ENCODE measurements at regions not wholly inside any gene's neighbourhood (a gene's known extent, or its start where the extent isn't known, plus 50 kb on each side); places are given as distances from the start of the nearest gene placed in this dataset.

- Histone ChIP-seq H3K9me3 (ENCODE audit: low read length) (no peaks in the 10 kb centered on the region), H3K27me3 (ENCODE audit: insufficient read depth, low read length) (no peaks in the 10 kb centered on the region), H2AFZ (ENCODE audit: low read depth, low read length) (no peak overlapping the region), H3K4me3 (ENCODE audit: low read length) (no peak overlapping the region), H3K36me3 (ENCODE audit: insufficient read depth, low read length) (no peaks in the 10 kb centered on the region), H3K4me1 (ENCODE audit: insufficient read depth, low read length) (no peaks in the 10 kb centered on the region)
Observed at GRCh38 chr18:71887509-71887908, 656.6 kb downstream of the CBLN2 start.

- Histone ChIP-seq H3K36me3 (ENCODE audit: insufficient read depth, low read length) (no peaks in the 10 kb centered on the region), H3K9me3 (ENCODE audit: low read length) (no peaks in the 10 kb centered on the region), H3K4me1 (ENCODE audit: insufficient read depth, low read length) (no peaks in the 10 kb centered on the region)
Observed at GRCh38 chr18:71878226-71878625, 665.9 kb downstream of the CBLN2 start.

GRCh38 chr18:71873695-71874094, 670.4 kb downstream of the CBLN2 start:
- Histone ChIP-seq H3K36me3 (ENCODE audit: insufficient read depth, low read length) (no peaks in the 10 kb centered on the region), H3K27me3 (ENCODE audit: insufficient read depth, low read length) (no peaks in the 10 kb centered on the region), H3K4me1 (ENCODE audit: insufficient read depth, low read length) (no peaks in the 10 kb centered on the region), H3K9me3 (ENCODE audit: low read length) (no peaks in the 10 kb centered on the region), H3K4me3 (ENCODE audit: low read length) (no peak overlapping the region), H2AFZ (ENCODE audit: low read depth, low read length) (no peak overlapping the region)

More at GRCh38 chr18:71878226-71878625, 665.9 kb downstream of the CBLN2 start:
- Histone ChIP-seq H2AFZ (ENCODE audit: low read depth, low read length) (no peak overlapping the region), H3K27me3 (ENCODE audit: insufficient read depth, low read length) (no peaks in the 10 kb centered on the region), H3K4me3 (ENCODE audit: low read length) (no peak overlapping the region)

GRCh38 chr18:71865888-71866287, 678.3 kb downstream of the CBLN2 start:
- H3K9me3 ChIP-seq (ENCODE audit: low read length): no peaks in the 10 kb centered on the region
- H3K4me3 ChIP-seq (ENCODE audit: low read length): no peak overlapping the region
- H3K27me3 ChIP-seq (ENCODE audit: insufficient read depth, low read length): no peaks in the 10 kb centered on the region
- H2AFZ ChIP-seq (ENCODE audit: low read depth, low read length): no peak overlapping the region
- no peaks in the 10 kb centered on the region for H3K4me1 ChIP-seq (ENCODE audit: insufficient read depth, low read length)
- H3K36me3 ChIP-seq (ENCODE audit: insufficient read depth, low read length): no peaks in the 10 kb centered on the region

- Histone ChIP-seq H2AFZ (ENCODE audit: low read depth, low read length) (no peak overlapping the region), H3K4me3 (ENCODE audit: low read length) (no peak overlapping the region), H3K36me3 (ENCODE audit: insufficient read depth, low read length) (no peaks in the 10 kb centered on the region), H3K27me3 (ENCODE audit: insufficient read depth, low read length) (no peaks in the 10 kb centered on the region), H3K4me1 (ENCODE audit: insufficient read depth, low read length) (no peaks in the 10 kb centered on the region), H3K9me3 (ENCODE audit: low read length) (peaks cover 5% of the 10 kb centered on the region)
Observed at GRCh38 chr18:71850602-71851001, 693.5 kb downstream of the CBLN2 start.

GRCh38 chr18:71849407-71849806, 694.7 kb downstream of the CBLN2 start:
- no peaks in the 10 kb centered on the region for H3K4me1 ChIP-seq (ENCODE audit: insufficient read depth, low read length)
- no peak overlapping the region for H3K4me3 ChIP-seq (ENCODE audit: low read length)
- no peak overlapping the region for H2AFZ ChIP-seq (ENCODE audit: low read depth, low read length)
- peaks cover 5% of the 10 kb centered on the region for H3K9me3 ChIP-seq (ENCODE audit: low read length)
- H3K27me3 ChIP-seq (ENCODE audit: insufficient read depth, low read length): no peaks in the 10 kb centered on the region
- no peaks in the 10 kb centered on the region for H3K36me3 ChIP-seq (ENCODE audit: insufficient read depth, low read length)

DNA sequence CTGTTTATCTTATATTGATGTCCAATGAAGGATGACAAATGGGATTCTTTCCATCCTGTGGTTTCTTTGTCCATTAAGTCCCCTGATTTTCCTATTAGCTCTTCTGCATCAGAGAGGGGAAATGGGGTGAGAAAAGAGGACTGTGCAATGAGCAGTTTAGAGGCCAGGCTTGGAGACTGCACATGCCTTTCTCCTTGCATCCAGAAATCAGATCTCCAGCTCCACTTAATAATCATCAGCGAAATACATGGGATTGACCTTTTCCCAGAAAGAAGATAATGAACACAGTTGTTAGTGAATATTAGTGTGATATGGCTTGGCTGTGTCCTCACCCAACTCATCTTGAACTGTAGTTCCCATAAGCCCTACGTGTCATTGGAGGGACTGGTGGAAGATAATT, 697.4 kb downstream of the CBLN2 start:
- Histone ChIP-seq H3K27me3 (ENCODE audit: insufficient read depth, low read length) (no peaks in the 10 kb centered on the region), H3K9me3 (ENCODE audit: low read length) (peaks cover 5% of the 10 kb centered on the region), H2AFZ (ENCODE audit: low read depth, low read length) (no peak overlapping the region), H3K4me1 (ENCODE audit: insufficient read depth, low read length) (no peaks in the 10 kb centered on the region), H3K36me3 (ENCODE audit: insufficient read depth, low read length) (no peaks in the 10 kb centered on the region), H3K4me3 (ENCODE audit: low read length) (no peak overlapping the region)

- H2AFZ ChIP-seq (ENCODE audit: low read depth, low read length): no peak overlapping the region
- no peaks in the 10 kb centered on the region for H3K4me1 ChIP-seq (ENCODE audit: insufficient read depth, low read length)
- H3K36me3 ChIP-seq (ENCODE audit: insufficient read depth, low read length): no peaks in the 10 kb centered on the region
- H3K9me3 ChIP-seq (ENCODE audit: low read length): peaks cover 5% of the 10 kb centered on the region
- no peak overlapping the region for H3K4me3 ChIP-seq (ENCODE audit: low read length)
- H3K27me3 ChIP-seq (ENCODE audit: insufficient read depth, low read length): no peaks in the 10 kb centered on the region
Observed at GRCh38 chr18:71844814-71845213, 699.3 kb downstream of the CBLN2 start.

DNA sequence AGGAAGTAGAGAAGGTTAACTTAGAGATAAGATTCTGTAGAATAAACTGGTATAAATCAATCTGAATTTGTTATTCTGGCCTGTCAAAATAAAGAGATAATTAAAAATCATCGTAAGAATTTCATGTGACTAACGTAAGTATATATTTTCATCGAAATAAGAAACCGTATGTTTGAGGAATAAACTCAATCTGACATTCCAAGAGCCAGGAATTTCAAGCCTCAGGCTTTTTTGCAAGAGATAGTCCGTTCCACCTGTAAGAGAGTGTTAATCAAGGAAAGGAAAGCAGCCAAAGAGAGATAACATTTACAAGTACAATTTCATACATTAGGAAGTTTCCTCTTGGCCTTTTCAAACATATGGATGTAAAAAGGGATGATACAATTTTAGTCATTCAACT, 701.5 kb downstream of the CBLN2 start:
- H3K36me3 ChIP-seq (ENCODE audit: insufficient read depth, low read length): no peaks in the 10 kb centered on the region
- H2AFZ ChIP-seq (ENCODE audit: low read depth, low read length): no peak overlapping the region
- no peaks in the 10 kb centered on the region for H3K27me3 ChIP-seq (ENCODE audit: insufficient read depth, low read length)
- H3K4me3 ChIP-seq (ENCODE audit: low read length): no peak overlapping the region
- no peaks in the 10 kb centered on the region for H3K9me3 ChIP-seq (ENCODE audit: low read length)
- H3K4me1 ChIP-seq (ENCODE audit: insufficient read depth, low read length): no peaks in the 10 kb centered on the region

GRCh38 chr18:71837547-71837946, 706.6 kb downstream of the CBLN2 start:
- no peak overlapping the region for H2AFZ ChIP-seq (ENCODE audit: low read depth, low read length)
- H3K4me1 ChIP-seq (ENCODE audit: insufficient read depth, low read length): no peaks in the 10 kb centered on the region
- H3K27me3 ChIP-seq (ENCODE audit: insufficient read depth, low read length): no peaks in the 10 kb centered on the region
- H3K36me3 ChIP-seq (ENCODE audit: insufficient read depth, low read length): no peaks in the 10 kb centered on the region
- H3K9me3 ChIP-seq (ENCODE audit: low read length): no peaks in the 10 kb centered on the region
- no peak overlapping the region for H3K4me3 ChIP-seq (ENCODE audit: low read length)

- Histone ChIP-seq H3K4me1 (ENCODE audit: insufficient read depth, low read length) (no peaks in the 10 kb centered on the region), H3K9me3 (ENCODE audit: low read length) (no peaks in the 10 kb centered on the region), H3K36me3 (ENCODE audit: insufficient read depth, low read length) (no peaks in the 10 kb centered on the region), H3K4me3 (ENCODE audit: low read length) (no peak overlapping the region), H3K27me3 (ENCODE audit: insufficient read depth, low read length) (no peaks in the 10 kb centered on the region), H2AFZ (ENCODE audit: low read depth, low read length) (no peak overlapping the region)
Observed at GRCh38 chr18:71832946-71833617, 711.1 kb downstream of the CBLN2 start.

DNA sequence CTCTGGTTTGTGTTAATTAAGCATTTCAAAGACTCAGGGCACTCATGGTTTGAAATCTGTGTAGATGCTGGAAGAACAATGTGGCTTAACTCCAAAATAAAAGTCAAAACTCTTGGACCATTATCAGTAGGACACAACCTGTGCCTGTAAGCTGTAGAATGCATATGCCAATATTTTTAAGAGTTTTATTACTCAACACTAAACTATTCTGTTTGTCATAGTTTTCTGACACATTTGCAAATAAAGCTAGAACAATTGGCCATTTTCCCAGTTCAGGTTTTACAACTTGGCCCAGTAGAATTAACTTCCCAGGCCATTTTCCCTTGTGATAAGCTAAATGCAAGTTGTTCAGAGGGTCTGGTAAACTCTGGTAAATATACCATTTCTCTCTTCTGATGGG, 713.1 kb downstream of the CBLN2 start:
- Histone ChIP-seq H3K4me1 (ENCODE audit: insufficient read depth, low read length) (no peaks in the 10 kb centered on the region), H2AFZ (ENCODE audit: low read depth, low read length) (no peak overlapping the region), H3K27me3 (ENCODE audit: insufficient read depth, low read length) (no peaks in the 10 kb centered on the region), H3K36me3 (ENCODE audit: insufficient read depth, low read length) (no peaks in the 10 kb centered on the region), H3K4me3 (ENCODE audit: low read length) (no peak overlapping the region), H3K9me3 (ENCODE audit: low read length) (no peaks in the 10 kb centered on the region)

DNA sequence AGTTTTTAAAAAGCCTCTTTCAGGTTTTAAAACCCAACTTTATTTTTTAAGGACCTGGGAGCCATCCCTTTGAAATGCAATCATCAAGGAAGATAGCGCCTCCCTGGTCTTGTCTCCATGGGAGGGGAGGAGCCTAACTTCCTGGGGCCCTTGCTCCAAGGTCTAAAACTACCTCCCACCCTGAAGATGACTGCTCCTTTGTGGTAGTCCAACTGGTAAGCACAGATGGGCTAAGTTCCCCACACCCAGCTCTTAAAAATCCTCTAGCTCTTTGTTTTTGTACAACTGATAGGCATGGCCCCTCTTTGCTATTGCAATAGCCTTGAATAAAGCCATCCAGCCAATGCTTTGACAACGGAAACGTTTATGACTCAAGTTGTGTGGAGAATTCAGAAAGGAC, 716.8 kb downstream of the CBLN2 start:
- H3K9me3 ChIP-seq (ENCODE audit: low read length): no peaks in the 10 kb centered on the region
- H3K27me3 ChIP-seq (ENCODE audit: insufficient read depth, low read length): no peaks in the 10 kb centered on the region
- no peaks in the 10 kb centered on the region for H3K4me1 ChIP-seq (ENCODE audit: insufficient read depth, low read length)
- H3K4me3 ChIP-seq (ENCODE audit: low read length): no peak overlapping the region
- H2AFZ ChIP-seq (ENCODE audit: low read depth, low read length): no peak overlapping the region
- H3K36me3 ChIP-seq (ENCODE audit: insufficient read depth, low read length): no peaks in the 10 kb centered on the region

GRCh38 chr18:71815305-71815704, 728.8 kb downstream of the CBLN2 start:
- H3K27me3 ChIP-seq (ENCODE audit: insufficient read depth, low read length): no peaks in the 10 kb centered on the region
- H3K36me3 ChIP-seq (ENCODE audit: insufficient read depth, low read length): no peaks in the 10 kb centered on the region

More at GRCh38 chr18:71815305-71815704, 728.8 kb downstream of the CBLN2 start:
- Histone ChIP-seq H3K4me3 (ENCODE audit: low read length) (no peak overlapping the region), H3K4me1 (ENCODE audit: insufficient read depth, low read length) (no peaks in the 10 kb centered on the region), H2AFZ (ENCODE audit: low read depth, low read length) (no peak overlapping the region), H3K9me3 (ENCODE audit: low read length) (no peaks in the 10 kb centered on the region)

All from neuron (in vitro differentiated cells).